ENCODE measurements at regions not wholly inside any gene's neighbourhood (a gene's known extent, or its start where the extent isn't known, plus 50 kb on each side); places are given as distances from the start of the nearest gene placed in this dataset.
A peak's percentile ranks its signal among the peaks of the same experiment; 100 is the strongest.

- TF ChIP-seq, protein P1, sequence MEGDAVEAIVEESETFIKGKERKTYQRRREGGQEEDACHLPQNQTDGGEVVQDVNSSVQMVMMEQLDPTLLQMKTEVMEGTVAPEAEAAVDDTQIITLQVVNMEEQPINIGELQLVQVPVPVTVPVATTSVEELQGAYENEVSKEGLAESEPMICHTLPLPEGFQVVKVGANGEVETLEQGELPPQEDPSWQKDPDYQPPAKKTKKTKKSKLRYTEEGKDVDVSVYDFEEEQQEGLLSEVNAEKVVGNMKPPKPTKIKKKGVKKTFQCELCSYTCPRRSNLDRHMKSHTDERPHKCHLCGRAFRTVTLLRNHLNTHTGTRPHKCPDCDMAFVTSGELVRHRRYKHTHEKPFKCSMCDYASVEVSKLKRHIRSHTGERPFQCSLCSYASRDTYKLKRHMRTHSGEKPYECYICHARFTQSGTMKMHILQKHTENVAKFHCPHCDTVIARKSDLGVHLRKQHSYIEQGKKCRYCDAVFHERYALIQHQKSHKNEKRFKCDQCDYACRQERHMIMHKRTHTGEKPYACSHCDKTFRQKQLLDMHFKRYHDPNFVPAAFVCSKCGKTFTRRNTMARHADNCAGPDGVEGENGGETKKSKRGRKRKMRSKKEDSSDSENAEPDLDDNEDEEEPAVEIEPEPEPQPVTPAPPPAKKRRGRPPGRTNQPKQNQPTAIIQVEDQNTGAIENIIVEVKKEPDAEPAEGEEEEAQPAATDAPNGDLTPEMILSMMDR (IDR thresholded peaks at IDR 0.05; ENCODE audit: extremely low read depth in 1 of 2, insufficient read depth in 1 of 2, low read depth in 1 of 2, low read length in 2 of 2) = peak; percentile 74 to 78
- TF ChIP-seq MAX (IDR thresholded peaks at IDR 0.05; ENCODE audit: insufficient read depth, insufficient read length) (no peak), EZH2 (IDR thresholded peaks at IDR 0.05; ENCODE audit: borderline replicate concordance, low read depth, low read length, severe bottlenecking) (no peak)
Observed at GRCh38 chr2:12931186-12931844, 214.6 kb downstream of the TRIB2 start.

All from endothelial cell of umbilical vein (primary cell).